ENCODE measurements at regions not wholly inside any gene's neighbourhood (a gene's known extent, or its start where the extent isn't known, plus 50 kb on each side); places are given as distances from the start of the nearest gene placed in this dataset.

DNA sequence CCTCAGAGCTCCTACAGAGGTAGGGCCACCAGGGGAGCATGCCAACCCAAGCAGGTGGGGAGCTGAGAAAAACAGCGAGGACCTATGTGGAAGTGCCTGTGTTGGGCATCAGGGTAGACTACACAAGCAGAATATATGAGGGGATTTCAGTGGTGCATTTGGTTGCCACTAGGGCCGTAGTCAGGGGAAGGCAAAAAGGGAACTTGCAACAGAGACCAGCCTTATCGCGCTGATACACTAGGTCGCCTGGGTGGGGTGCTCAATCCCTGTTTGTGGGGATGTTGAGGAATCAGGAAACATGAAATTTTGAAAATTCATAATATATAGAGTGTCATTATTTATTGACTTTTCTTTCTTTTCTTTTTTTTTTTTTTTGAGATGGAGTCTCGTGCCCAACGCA is 370.9 kb upstream of the PRR16 start:
- no peak for TF ChIP-seq YY1 (IDR thresholded peaks at IDR 0.05; ENCODE audit: insufficient read depth, insufficient read length)
- no peak for TF ChIP-seq SUZ12 (IDR thresholded peaks at IDR 0.05; ENCODE audit: extremely low read depth, insufficient read depth, insufficient read length)
- no peak for TF ChIP-seq ZNF274 (IDR thresholded peaks at IDR 0.05; ENCODE audit: low read depth, low read length)
